GM12878 (cell line): ENCODE measurements at regions not wholly inside any gene's neighbourhood (a gene's known extent, or its start where the extent isn't known, plus 50 kb on each side); places are given as distances from the start of the nearest gene placed in this dataset.

Experiments used
- ATAC-seq: fragments of 200-7000 bp; cut with Tn5 transposase; 3 replicates; pipeline ENCODE4 v1.9.1; 2020; ENCODE audit warnings: mild to moderate bottlenecking, moderate library complexity
- BruUV-seq: library from RNA; stranded (reverse); fragments of 400-500 nt; replicated peaks from 2 replicates; lab custom pipeline; 2021; lab: Mats Ljungman, UMichigan
- CTCF ChIA-PET: fragments of 300-600 bp; sonication (Branson Sonifier 250); formaldehyde crosslinking; extraction: SDS; loops from one replicate; lab custom pipeline; 2021; ENCODE audit warnings: inconsistent platforms; lab: Yijun Ruan, JAX
- POLR2A ChIA-PET: fragments of 350-600 bp; formaldehyde crosslinking; extraction: SDS; loops from one replicate; lab custom pipeline; 2021; ENCODE audit warnings: inconsistent platforms; lab: Charles Lee
- RAD21 ChIA-PET: fragments of 300-600 bp; sonication (Branson Sonifier 250); formaldehyde crosslinking; loops from one replicate; lab custom pipeline; 2023; ENCODE audit warnings: antibody characterized with exemption; ENCODE audit not compliant: unreplicated experiment; lab: Charles Lee
- SMC1A ChIA-PET: fragments of 300-600 bp; sonication (Branson Sonifier 250); formaldehyde crosslinking; loops from one replicate; lab custom pipeline; 2023; ENCODE audit not compliant: unreplicated experiment, uncharacterized antibody; lab: Charles Lee
- DNase-seq: peaks from one replicate; pipeline ENCODE4 v3.0.0-alpha.2; 2011; ENCODE audit warnings: low read depth, low spot score
- FAIRE-seq: peaks from 3 replicates; lab custom pipeline; 2011; peaks lifted over from hg19 to GRCh38; lab: Jason Lieb, UNC
- H2AFZ ChIP-seq: 2 replicates; pipeline ENCODE4 v1.6.0; 2011; ENCODE audit warnings: low read depth, low read length, control low read depth; ENCODE audit not compliant: control insufficient read depth
- H3K27ac ChIP-seq: 2 replicates; pipeline ENCODE4 v1.5.1; 2011; ENCODE audit warnings: control low read depth; ENCODE audit not compliant: control insufficient read depth, insufficient read depth
- H3K27me3 ChIP-seq, 2 experiments: replicated peaks in 1 of 2; 2 replicates each; pipeline versions ENCODE4 v1.6.0 to v1.6.1; 2011; ENCODE audit warnings: low read length in 1 of 2; ENCODE audit not compliant: control insufficient read depth in 2 of 2, insufficient read depth in 2 of 2
- H3K36me3 ChIP-seq, 2 experiments: 2 replicates each; pipeline ENCODE4 v1.5.1; 2011; ENCODE audit warnings: low read length in 1 of 2; ENCODE audit not compliant: control insufficient read depth in 2 of 2, insufficient read depth in 2 of 2
- H3K4me1 ChIP-seq: 2 replicates; pipeline ENCODE4 v1.6.1; 2011; ENCODE audit warnings: mild to moderate bottlenecking, low read length, moderate library complexity, mixed read lengths; ENCODE audit not compliant: control insufficient read depth, insufficient read depth
- H3K4me2 ChIP-seq: 2 replicates; pipeline ENCODE4 v1.6.0; 2011; ENCODE audit warnings: control low read depth; ENCODE audit not compliant: control insufficient read depth, insufficient read depth
- H3K4me3 ChIP-seq: fragments of 200-600 bp; sonication (generic); 2 replicates; pipeline ENCODE4 v1.5.1; 2016
- H3K79me2 ChIP-seq: 2 replicates; pipeline ENCODE4 v1.6.0; 2011; ENCODE audit warnings: low read length; ENCODE audit not compliant: control insufficient read depth, insufficient read depth
- H3K9ac ChIP-seq: 2 replicates; pipeline ENCODE4 v1.8.0; 2011; ENCODE audit warnings: low read length, control low read depth, mixed read lengths; ENCODE audit not compliant: control insufficient read depth, insufficient read depth
- H3K9me3 ChIP-seq: replicated peaks from 3 replicates; pipeline ENCODE4 v1.5.1; 2011; ENCODE audit warnings: mild to moderate bottlenecking, low read length; ENCODE audit not compliant: control insufficient read depth, insufficient read depth
- H4K20me1 ChIP-seq: 2 replicates; pipeline ENCODE4 v1.6.0; 2011; ENCODE audit not compliant: control insufficient read depth, insufficient read depth
- ASH2L ChIP-seq: fragments of 300-600, 200-600 bp; sonication (generic); IDR thresholded peaks from 2 replicates; pipeline ENCODE4 v1.6.1; 2017; ENCODE audit warnings: low read depth, mild to moderate bottlenecking, borderline replicate concordance
- BCL11A ChIP-seq: IDR thresholded peaks from 2 replicates; pipeline ENCODE4 v1.6.1; 2011; ENCODE audit warnings: low read depth, low read length
- MYB ChIP-seq: fragments of 150-350 bp; IDR thresholded peaks from 2 replicates; pipeline ENCODE4 v1.6.1; 2014; ENCODE audit warnings: mild to moderate bottlenecking, low read depth, low read length, borderline replicate concordance
- NFYB ChIP-seq: IDR thresholded peaks from 2 replicates; pipeline ENCODE4 v1.6.1; 2011; ENCODE audit warnings: low read depth, mild to moderate bottlenecking, low read length, improper control_type of control experiment, moderate library complexity; ENCODE audit not compliant: insufficient read depth
- NR2F1 ChIP-seq: fragments of 450-650 bp; conservative IDR thresholded peaks from 2 replicates; pipeline ENCODE4 v1.6.1; 2017; ENCODE audit warnings: mild to moderate bottlenecking
- STAT3 ChIP-seq: IDR thresholded peaks from 2 replicates; pipeline ENCODE4 v1.6.1; 2011; ENCODE audit warnings: low read depth, low read length, improper control_type of control experiment
- YY1 ChIP-seq: IDR thresholded peaks from 2 replicates; pipeline ENCODE4 v1.6.1; 2011; ENCODE audit warnings: low read depth, mild to moderate bottlenecking, low read length
- ZSCAN29 ChIP-seq: fragments of 450-650 bp; IDR thresholded peaks from 2 replicates; pipeline ENCODE4 v1.6.1; 2017; ENCODE audit warnings: mild to moderate bottlenecking, moderate library complexity
- WGBS: methylation state at CpG from one replicate; pipeline ENCODE4 v1.1.6; 2016; ENCODE audit warnings: low lambda C conversion rate; ENCODE audit not compliant: insufficient replicate concordance, insufficient coverage; ENCODE audit errors: missing lambda C conversion rate; 5-methylcytosine and 5-hydroxymethylcytosine counted together
- in situ Hi-C: fragments of 300-500 bp; cut with MboI; formaldehyde crosslinking; loops from 9 replicates; pipeline ENCODE4 v1.14.3; 2018; ENCODE audit warnings: mixed read lengths
- intact Hi-C: fragments of 100-400 bp; cut with micrococcal nuclease; formaldehyde crosslinking; loops from one replicate; pipeline ENCODE4 v1.14.2; 2022; ENCODE audit not compliant: unreplicated experiment
- TF ChIP-seq, protein P1 (sequence below): IDR thresholded peaks from 2 replicates; pipeline ENCODE4 v1.6.1; 2011; ENCODE audit warnings: low read depth, low read length, improper control_type of control experiment, borderline replicate concordance
- TF ChIP-seq, protein P2 (sequence below): fragments of 450-650 bp; IDR thresholded peaks from 2 replicates; pipeline ENCODE4 v1.6.1; 2017; ENCODE audit warnings: mild to moderate bottlenecking, low read depth, inconsistent platforms; ENCODE audit not compliant: poor library complexity, severe bottlenecking
- TF ChIP-seq, protein P3 (sequence below): fragments of 450-650 bp; formaldehyde crosslinking; IDR thresholded peaks from 2 replicates; pipeline ENCODE4 v1.5.0; 2022; ENCODE audit warnings: mild to moderate bottlenecking, missing genetic modification characterization

DNA sequence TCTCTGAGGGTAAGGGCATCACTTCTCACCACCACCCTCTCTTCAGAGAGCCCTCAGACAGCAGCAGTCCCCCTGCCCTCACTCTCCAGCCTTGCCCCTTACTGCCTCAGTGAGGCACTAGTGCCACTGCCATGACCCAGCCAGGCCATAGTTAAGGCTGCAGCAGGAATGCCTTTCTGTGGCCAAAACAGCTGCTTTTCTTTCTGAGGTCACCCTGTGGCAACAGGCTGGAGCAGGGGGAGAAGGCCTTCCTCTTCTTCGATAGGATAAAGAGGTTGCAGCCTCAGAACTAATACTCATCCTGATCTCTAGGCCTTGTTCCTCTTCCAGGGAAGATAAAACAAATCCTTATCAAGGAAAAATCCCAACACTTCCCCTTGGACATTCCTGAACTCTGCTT is 56.8 kb upstream of the ECI2 start (continued):
- TF ChIP-seq, protein P1, sequence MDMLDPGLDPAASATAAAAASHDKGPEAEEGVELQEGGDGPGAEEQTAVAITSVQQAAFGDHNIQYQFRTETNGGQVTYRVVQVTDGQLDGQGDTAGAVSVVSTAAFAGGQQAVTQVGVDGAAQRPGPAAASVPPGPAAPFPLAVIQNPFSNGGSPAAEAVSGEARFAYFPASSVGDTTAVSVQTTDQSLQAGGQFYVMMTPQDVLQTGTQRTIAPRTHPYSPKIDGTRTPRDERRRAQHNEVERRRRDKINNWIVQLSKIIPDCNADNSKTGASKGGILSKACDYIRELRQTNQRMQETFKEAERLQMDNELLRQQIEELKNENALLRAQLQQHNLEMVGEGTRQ: no peak
- TF ChIP-seq MYB: no peak
- TF ChIP-seq, all 136 proteins: peak for 0

DNA sequence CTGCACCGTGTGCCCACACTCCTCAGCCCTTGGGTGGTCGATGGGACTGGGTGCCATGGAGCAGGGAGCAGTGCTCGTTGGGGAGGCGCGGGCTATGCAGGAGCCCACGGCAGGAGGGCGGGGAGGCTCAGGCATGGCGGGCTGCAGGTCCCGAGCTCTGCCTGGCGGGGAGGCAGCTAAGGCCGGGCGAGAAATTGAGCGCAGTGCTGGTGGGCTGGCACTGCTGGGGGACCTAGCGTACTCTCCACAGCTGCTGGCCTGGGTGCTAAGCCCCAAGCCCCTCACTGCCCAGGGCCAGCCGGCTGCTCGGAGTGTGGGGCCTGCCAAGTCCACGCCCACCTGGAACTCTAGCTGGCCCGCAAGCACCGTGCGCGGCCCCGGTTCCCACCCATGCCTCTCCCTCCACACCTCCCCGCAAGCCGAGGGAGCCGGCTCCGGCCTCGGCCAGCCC is 55.9 kb upstream of the ECI2 start:
- in situ Hi-C loops: no loop called here
- no peak for ATAC-seq
- Histone ChIP-seq H3K4me3 (no peak overlapping the region), H3K4me1 (no peaks in the 10 kb centered on the region), H4K20me1 (no peaks in the 10 kb centered on the region), H3K9me3 (no peaks in the 10 kb centered on the region; the same call in 2 of the 3 replicates), H3K27ac (no peak overlapping the region), H3K9ac (no peak overlapping the region), H3K36me3 (no peaks in the 10 kb centered on the region), H2AFZ (no peak overlapping the region), H3K4me2 (no peak overlapping the region), H3K27me3 (no peaks in the 10 kb centered on the region), H3K79me2 (no peaks in the 10 kb centered on the region)
- ChIA-PET RAD21 (no interaction called here), SMC1A (no interaction called here), POLR2A (no interaction called here), CTCF (no interaction called here)
- 72% methylated on average over 21 of the region's 27 CpGs for WGBS
- BruUV-seq: no TSS peak
- DNase-seq: no peak
- no peak for FAIRE-seq
- intact Hi-C loops: no loop called here
- TF ChIP-seq ZSCAN29 (no peak), NFYB (no peak), BCL11A (no peak), YY1 (no peak), NR2F1 (no peak), ASH2L (no peak), STAT3 (no peak)
- TF ChIP-seq, protein P2, sequence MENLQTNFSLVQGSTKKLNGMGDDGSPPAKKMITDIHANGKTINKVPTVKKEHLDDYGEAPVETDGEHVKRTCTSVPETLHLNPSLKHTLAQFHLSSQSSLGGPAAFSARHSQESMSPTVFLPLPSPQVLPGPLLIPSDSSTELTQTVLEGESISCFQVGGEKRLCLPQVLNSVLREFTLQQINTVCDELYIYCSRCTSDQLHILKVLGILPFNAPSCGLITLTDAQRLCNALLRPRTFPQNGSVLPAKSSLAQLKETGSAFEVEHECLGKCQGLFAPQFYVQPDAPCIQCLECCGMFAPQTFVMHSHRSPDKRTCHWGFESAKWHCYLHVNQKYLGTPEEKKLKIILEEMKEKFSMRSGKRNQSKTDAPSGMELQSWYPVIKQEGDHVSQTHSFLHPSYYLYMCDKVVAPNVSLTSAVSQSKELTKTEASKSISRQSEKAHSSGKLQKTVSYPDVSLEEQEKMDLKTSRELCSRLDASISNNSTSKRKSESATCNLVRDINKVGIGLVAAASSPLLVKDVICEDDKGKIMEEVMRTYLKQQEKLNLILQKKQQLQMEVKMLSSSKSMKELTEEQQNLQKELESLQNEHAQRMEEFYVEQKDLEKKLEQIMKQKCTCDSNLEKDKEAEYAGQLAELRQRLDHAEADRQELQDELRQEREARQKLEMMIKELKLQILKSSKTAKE: no peak
- TF ChIP-seq, protein P3, sequence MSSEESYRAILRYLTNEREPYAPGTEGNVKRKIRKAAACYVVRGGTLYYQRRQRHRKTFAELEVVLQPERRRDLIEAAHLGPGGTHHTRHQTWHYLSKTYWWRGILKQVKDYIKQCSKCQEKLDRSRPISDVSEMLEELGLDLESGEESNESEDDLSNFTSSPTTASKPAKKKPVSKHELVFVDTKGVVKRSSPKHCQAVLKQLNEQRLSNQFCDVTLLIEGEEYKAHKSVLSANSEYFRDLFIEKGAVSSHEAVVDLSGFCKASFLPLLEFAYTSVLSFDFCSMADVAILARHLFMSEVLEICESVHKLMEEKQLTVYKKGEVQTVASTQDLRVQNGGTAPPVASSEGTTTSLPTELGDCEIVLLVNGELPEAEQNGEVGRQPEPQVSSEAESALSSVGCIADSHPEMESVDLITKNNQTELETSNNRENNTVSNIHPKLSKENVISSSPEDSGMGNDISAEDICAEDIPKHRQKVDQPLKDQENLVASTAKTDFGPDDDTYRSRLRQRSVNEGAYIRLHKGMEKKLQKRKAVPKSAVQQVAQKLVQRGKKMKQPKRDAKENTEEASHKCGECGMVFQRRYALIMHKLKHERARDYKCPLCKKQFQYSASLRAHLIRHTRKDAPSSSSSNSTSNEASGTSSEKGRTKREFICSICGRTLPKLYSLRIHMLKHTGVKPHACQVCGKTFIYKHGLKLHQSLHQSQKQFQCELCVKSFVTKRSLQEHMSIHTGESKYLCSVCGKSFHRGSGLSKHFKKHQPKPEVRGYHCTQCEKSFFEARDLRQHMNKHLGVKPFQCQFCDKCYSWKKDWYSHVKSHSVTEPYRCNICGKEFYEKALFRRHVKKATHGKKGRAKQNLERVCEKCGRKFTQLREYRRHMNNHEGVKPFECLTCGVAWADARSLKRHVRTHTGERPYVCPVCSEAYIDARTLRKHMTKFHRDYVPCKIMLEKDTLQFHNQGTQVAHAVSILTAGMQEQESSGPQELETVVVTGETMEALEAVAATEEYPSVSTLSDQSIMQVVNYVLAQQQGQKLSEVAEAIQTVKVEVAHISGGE (CRISPR knock-in tag): no peak
